OCI-LY7 (cell line): ENCODE measurements at regions not wholly inside any gene's neighbourhood (a gene's known extent, or its start where the extent isn't known, plus 50 kb on each side); places are given as distances from the start of the nearest gene placed in this dataset.

ENCODE experiments used
- CTCF ChIP-seq: fragments of 200-600 bp; sonication (generic); conservative IDR thresholded peaks from 2 replicates; pipeline ENCODE4 v1.5.1; 2014; ENCODE audit warnings: mild to moderate bottlenecking, antibody characterized with exemption, low read length, moderate library complexity, mixed read lengths
- EZH2phosphoT487 ChIP-seq: fragments of 200-600 bp; sonication (generic); IDR thresholded peaks from 2 replicates; pipeline ENCODE4 v1.6.1; 2018; ENCODE audit warnings: low read depth, borderline replicate concordance, mild to moderate bottlenecking, mixed run types, antibody characterized with exemption, low read length, moderate library complexity, mixed read lengths

DNA sequence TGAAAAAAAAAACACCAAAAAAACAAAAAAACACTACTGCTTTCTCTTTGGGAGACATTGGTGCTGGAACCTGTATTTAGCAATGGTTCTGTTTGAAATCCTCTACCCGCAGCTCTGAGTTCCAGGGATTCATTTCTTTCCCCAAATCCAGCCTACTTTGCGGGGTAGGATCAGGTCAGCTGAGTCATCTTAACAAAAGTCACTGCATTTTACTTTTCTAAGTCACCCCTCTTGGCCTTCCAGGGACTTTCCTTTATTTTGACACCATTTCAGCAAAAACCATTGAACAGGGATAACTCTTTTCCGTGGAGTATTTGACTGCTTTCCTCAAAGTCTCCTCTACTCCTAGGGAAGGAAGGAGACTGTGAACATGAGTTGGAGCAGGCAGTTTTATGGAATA is 837.6 kb downstream of the MAFB start:
- TF ChIP-seq CTCF (no peak), EZH2phosphoT487 (no peak)
